ENCODE measurements at regions not wholly inside any gene's neighbourhood (a gene's known extent, or its start where the extent isn't known, plus 50 kb on each side); places are given as distances from the start of the nearest gene placed in this dataset.
"Not testable (repeated sequence)": the region's sequence is repeated elsewhere in the genome, so short reads cannot be mapped to it uniquely, and the experiment has no call there.

DNA sequence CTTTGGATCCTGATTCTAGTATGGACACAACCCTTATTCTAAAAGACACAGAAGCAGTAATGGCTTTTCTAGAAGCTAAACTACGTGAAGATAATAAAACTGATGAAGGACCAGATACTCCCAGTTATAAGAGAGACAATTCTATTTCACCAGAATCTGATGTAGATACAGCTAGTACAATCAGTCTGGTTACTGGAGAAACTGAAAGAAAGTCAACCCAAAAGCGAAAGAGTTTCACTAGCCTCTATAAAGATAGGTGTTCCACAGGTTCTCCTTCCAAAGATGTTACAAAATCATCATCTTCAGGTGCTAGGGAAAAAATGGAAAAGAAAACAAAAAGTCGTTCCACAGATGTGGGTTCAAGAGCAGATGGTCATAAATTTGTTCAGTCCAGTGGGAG lies 161.5 kb upstream of the PRSS12 start:
- TF ChIP-seq, protein P1, sequence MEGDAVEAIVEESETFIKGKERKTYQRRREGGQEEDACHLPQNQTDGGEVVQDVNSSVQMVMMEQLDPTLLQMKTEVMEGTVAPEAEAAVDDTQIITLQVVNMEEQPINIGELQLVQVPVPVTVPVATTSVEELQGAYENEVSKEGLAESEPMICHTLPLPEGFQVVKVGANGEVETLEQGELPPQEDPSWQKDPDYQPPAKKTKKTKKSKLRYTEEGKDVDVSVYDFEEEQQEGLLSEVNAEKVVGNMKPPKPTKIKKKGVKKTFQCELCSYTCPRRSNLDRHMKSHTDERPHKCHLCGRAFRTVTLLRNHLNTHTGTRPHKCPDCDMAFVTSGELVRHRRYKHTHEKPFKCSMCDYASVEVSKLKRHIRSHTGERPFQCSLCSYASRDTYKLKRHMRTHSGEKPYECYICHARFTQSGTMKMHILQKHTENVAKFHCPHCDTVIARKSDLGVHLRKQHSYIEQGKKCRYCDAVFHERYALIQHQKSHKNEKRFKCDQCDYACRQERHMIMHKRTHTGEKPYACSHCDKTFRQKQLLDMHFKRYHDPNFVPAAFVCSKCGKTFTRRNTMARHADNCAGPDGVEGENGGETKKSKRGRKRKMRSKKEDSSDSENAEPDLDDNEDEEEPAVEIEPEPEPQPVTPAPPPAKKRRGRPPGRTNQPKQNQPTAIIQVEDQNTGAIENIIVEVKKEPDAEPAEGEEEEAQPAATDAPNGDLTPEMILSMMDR (IDR thresholded peaks at IDR 0.05; ENCODE audit: borderline replicate concordance, extremely low read depth, low read length, poor library complexity, severe bottlenecking) = not testable (repeated sequence)
- TF ChIP-seq EZH2 (IDR thresholded peaks at IDR 0.05; ENCODE audit: borderline replicate concordance, low read depth, low read length, severe bottlenecking) = not testable (repeated sequence)
